ENCODE measurements at regions not wholly inside any gene's neighbourhood (a gene's known extent, or its start where the extent isn't known, plus 50 kb on each side); places are given as distances from the start of the nearest gene placed in this dataset.

DNA sequence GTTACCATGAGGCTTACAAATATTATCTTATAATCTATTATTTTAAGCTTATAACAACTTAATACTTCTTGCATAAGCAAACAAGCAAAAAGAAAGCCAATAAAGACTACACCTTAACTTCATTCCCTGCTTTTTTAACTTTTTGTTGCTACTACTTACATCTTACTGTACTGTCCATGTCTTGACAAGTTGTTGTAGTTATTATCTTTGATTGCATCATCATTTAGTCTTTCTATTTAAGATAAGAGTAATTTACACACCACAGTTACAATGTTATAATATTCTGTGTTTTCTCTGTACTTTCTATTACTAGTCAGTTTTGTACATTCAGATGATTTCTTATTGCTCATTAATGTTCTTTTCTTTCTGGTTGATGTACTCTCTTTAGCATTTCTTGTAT is 346.6 kb downstream of the SMARCA1 start:
- no peak for DNase-seq

DNA sequence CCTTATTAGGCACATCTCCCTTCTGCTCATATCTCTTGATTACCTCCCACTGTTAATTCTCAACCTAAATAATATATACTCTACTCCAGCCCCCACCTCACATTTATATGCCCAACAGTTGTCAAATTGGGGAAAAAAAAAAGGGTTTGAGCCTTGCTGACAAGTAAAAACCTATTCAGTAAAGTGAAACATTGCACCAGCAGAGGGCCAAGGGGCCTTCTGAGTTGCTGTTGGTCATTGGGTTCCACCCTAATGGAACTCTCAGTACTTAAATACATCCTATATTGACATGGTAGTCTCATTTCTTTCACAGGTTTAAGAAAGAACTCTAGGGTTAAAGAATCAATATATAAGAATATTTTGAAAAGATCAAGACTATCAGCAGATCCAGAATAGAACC is 362.2 kb downstream of the SMARCA1 start:
- DNase-seq = no peak

DNA sequence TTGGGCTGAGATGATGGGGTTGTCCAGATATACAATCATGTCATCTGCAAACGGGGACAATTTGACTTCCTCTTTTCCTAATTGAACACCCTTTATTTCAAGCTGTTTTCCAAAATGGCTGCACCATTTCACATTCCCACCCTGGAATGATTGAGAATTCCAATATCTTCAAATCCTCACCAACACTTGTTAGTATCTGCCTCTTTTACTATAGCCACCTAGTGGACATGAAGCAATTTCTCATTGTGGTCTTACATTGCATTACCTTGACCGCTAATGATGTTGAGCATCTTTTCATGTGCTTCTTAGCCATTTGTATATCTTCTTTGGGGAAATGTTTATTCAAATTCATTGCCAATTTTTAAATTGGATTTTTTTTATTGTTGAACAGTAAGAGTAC is 364.8 kb downstream of the SMARCA1 start:
- no peak for DNase-seq

DNA sequence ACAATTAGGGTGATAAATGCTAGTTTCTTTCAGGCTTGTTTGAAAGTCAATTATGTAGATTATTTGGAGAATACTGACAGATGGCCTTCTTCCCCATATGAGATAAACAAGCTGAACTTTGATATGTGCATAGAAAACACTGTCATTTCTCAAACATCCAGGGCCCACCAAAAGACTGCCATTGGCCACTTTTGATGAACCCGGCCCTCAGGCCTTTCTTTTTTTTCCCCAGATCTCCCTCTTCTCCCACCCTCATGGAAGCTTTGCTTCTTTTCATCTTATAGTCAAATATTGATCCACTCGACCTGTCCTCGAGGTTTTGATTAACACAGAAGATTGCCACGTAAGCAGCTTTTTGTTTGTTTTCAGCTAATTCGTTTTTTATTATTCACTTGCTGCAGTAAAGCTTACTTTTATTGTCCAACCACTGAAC is 377.4 kb downstream of the SMARCA1 start:
- no peak for DNase-seq

DNA sequence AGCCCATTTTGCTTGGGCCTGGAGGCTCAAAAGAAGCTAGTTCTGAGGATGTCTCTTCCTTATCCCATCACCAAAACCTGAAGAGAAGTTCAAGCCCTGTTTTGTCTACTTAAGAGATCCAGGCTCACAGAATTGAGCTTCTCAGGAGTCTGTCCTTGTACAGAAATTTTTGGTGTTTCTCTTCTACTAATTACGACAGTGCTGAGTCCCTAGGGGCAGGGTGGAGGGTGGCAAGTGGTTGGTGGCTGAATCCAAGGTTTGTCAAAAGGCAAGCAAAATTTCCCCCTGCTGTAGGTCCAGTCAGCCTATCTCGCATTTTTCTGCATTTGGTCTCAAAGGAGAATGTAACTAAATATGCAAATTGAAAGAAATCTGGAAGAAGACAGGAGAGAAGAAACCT is 377.9 kb downstream of the SMARCA1 start:
- no peak for DNase-seq

DNA sequence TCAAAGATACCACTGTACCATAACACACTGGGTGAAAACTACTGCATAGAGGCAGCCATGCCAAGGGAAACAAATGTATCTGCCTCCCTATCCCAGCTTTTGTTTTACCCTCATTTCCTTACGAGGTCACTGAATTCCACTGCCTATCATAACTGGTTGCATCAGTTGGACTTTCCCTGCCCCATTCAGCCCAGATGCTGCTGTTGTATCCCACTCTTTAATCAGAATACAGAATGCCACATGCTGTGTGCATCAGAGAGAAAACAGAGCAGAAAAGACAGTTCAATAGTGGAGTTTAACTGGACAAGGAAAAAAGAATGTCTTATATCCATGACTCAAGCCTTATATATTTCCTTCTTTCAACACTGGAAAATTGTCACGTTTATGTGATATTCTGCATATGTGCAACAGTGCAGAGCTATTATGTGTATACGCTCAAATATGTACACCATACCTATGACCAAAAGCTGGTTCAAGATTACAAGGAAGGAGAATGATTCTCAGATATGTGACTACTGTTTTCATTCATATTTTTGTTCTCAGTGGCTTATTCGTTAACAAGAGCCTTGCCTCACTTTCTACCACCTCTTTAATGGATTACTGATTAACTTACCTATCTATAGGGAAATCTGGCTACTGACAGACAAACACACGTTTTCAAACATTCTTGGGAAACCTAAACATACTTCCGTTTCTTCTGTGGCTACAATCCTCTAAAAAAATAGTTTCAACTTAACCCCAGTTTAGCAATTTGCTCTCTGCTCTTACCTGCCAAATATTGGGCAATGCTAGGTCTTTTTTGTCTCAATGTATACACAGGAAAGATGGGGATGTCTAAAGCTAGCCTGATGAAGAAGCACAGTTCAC is 378.9 kb downstream of the SMARCA1 start:
- no peak for DNase-seq

DNA sequence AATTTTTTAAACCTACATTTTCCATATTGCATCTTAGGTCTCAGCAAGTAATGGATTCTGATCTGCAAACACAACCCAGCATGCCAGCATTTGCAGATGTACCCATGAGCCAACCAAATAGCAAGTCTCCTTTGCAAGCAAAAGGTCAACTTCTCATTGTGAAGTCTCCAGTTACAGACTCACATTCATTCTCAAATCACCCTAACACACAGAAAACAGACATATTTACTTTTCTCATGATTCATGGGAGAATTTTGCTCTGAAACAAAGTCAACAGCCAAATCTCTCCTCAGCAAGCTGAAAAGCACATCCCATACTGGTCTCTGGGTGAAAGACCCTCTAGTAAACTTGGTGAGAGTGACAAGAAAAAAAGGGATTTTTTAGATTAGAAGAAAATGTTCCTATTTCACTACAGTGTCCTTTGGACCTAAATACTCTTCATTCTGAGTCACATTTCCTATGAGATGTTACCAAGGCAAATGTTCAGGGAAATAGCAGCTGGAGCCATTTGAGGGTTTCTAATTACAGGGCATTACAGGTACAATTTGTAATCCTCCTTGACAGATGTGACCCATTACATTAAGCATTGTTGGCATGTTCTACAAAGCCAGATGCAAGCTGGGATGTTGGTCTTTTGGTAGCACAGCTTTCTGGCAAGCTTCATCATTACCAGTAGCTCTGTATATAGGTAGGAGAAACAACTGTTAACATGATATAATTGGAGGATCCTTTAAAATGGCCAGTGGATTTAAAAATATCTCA is 383.3 kb downstream of the SMARCA1 start:
- no peak for DNase-seq

DNA sequence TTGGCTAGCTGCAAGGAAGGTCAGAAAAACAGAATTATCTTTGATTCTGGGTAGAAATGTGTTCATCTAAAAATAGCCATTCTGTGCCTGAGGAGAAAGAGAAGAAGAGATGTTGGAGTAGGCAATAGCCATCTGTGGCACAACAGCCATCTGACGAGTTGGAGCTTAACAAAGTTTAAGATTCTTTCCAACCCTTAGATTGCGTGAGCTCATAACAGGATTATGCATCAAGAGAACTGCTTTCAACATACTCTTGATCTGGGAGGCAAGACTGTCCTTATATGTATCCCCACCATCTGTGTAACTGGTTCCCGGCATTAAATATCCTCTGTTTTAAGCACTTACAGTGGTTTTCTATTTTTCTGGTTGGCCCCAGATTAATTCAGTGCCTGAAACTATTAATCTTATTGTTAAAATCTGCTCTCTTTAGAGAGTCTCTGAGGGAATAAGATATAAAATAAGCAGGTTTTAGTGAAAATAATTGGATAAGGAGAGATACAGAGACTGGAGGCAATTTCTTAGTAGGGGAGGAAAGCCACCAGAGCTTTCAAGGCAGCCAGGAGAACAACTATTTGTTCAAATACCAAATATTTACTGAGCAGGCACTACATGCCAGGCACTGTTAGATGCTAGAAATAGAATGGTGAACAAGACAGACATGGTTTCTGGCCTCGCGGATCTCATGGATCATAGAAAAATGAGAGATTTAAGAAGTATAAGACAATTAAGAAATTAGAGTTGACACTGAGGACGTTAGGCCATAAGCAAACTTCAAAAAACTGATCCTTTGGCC is 398.0 kb downstream of the SMARCA1 start:
- no peak for DNase-seq

DNA sequence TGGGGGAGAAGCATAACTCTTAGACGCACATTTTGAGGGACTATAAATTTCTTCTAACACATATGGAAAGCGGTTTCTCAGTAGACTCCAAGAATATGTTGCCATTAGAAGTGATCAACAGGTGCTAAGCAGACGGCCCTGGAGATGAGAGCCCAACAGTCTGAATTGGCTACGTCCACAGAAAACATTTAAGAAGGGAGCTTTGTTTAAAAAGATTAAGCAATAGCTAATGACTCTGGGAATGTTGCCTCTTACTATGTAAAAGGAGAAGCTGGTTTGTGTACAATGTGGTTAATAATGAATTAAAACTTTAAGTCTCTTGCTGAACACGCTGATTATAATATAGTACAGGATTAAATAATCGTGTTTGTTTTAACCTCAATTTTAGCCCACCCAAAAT is 399.5 kb downstream of the SMARCA1 start:
- DNase-seq = no peak

DNA sequence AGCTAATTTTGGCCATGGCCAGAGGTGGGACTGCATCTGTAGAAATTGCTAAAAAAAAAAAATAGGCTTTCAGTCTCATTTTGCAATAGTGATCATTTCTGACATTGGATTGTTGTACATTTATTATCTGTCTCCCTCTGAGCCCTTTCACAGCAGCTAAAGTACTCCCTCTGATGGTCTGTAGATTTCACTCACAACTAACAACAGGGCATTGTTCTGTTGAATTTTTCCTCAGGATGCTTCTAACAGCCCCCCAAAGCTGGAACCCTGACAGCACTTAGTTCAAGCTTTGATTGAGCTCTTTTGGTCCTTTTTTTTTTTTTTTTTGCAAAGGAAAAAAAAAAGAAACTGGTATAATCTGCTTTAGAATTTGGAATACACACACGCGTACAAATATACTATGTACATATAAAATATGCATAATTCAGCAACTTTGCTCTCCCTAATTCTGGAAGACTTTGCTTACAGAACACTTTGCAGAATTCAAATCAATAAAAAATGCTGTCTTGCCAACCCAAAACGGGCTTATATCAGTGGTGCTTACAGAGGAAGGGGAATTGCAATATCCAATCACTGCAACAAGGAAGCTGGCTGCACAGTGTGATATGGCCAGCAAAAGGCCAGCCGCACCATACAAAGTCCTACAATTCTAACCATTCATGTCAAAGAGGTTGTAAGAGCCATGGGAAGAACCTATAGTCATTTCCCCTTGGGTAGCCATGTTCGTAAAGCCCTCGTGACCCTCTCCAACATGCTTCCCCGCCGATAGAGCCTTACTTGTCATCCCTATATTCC is 406.4 kb downstream of the SMARCA1 start:
- DNase-seq = no peak

DNA sequence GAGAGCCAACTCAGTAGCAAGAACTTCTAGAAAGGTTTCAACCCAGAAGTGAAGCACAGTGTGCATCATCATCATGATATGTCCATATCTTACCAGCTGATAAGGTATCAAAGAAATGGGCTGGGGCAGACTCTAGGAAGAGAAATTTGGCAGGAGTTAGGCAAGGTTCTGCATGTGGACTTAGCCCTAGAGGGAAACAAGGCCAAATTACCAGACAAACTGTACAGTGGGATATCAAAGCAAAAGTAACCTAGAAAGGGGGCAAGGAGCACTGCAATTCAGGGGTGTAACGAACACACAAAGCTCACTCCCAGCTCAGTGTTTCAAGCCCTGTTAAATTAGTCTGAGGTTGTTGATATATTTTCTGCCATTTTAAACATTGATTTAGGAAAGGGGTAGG is 407.4 kb downstream of the SMARCA1 start:
- DNase-seq = no peak

DNA sequence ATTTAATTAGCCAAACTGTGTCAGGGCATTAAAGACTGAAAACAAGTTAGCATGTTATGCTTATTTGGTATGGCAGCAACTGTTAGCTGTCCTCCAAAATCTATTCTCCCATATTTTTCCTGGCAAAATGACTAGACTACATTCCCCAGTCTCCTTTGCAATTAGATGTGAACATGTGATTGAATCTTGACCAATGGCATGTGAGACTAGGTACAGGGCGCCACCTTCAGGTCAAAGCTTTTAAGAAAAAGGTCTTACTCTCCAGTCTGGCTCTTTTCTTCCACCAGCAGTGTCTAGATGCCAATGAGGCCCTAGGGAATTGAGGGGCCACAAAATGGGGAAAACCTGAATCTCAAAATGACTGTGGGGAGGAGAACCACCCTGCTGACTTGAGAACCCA is 408.2 kb downstream of the SMARCA1 start:
- no peak for DNase-seq

DNA sequence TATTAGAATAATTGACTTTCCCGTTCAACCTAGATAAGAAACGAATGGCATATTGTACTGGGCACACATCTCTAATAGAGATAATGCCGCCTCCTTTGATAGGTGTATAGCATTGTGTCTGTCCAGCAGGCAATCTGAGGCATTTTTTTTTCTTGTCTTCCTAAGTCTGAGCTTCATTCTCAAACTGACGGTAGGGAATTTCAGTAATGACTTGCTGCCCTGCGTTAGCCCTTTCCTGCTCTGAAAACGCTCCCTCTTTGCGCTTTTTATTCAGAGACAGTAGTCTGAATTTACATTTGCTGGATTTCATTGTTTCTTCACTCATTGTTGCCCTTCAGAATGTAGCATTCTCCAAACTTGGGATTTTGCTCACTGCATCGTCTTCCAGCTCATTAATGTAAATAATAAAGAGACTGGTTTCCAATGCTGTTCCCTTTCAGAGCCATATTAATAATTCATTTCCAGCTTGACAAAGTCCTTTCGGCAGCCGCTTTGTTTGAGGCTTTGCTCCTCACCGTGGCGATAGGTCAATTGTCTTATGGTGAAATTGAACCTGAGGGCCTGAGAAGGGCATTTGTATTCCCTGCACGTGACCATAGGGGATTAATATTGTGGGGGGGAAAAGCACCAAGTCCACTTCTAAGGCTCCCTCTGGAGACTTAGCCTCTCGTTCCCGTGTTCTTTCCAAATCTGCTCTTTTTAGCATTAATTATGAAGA is 412.1 kb downstream of the SMARCA1 start:
- DNase-seq = no peak

DNA sequence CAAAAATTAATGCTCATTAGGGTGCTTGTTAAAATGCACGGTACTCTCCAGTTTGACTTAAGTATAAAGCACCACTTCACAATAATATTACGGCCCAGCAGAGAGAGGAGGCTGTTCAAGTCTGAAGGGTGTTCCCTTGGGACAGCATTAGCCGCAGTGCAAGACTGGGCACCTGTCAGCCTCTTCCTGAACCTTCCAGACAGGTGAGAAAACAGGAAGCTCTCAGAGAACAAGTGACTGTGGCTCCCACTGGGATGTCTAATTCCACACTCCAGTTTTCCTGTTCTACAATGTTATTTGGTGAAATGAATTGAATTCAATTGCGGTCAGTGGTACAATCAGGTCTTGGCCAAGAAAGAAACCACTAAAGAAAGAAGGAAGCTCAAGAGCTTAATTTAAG is 414.4 kb downstream of the SMARCA1 start:
- DNase-seq = no peak

DNA sequence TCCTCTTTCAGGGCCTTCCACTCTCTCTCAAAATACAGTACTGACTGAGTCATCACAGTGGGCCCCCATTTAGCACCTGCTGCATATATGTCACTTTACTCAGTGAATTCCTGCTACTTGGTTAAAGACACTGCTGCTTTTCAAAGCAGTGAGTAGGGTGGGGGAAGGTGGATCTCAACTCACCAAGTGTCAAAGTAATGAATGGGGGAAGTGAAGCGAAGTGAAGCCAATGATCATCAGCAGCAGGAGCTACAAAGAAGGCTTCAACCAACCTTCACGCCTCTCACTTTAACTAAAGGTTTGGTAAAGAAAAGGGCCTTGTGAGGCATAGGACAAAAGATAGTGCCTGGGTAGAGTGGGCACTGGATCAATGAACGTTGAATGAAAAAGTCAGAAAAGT is 424.1 kb downstream of the SMARCA1 start:
- no peak for DNase-seq

DNA sequence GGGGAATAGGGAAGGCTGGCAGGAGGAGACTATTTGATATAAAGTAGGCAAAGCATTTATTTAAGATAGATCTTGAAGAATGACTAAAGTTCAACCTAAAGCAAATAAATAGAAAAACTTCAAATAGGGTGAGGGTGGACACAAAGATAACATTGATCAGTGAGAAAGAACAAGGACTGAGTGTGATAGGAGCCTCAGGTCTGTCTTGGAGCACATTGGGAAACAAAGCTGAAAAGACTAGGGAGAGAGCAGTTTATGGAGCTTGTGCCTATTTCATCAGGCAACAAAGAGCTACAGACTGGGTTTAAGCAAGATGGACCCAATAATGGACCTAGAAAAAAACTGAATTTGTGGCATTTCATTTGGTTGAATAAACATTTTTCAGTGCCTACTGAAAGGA is 425.6 kb downstream of the SMARCA1 start:
- no peak for DNase-seq

DNA sequence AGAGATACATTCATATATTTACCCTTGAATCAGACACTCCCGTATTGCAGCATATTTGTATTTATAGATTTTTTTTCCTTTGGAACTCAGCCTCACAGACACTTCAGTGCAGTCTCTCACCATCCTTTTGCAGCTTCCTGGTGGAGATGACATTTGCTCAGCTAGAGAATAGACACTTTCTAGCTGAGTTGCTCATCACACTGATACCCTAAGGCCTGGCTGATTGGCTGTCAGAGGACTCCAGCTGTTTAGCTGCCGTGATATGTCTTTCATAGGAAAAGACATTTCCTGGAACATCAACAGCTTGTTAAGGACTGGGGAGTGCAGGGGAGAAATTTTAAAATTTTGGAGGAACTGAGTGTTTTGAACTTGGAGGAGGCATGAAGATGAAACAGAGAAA is 429.6 kb downstream of the SMARCA1 start:
- DNase-seq = no peak

DNA sequence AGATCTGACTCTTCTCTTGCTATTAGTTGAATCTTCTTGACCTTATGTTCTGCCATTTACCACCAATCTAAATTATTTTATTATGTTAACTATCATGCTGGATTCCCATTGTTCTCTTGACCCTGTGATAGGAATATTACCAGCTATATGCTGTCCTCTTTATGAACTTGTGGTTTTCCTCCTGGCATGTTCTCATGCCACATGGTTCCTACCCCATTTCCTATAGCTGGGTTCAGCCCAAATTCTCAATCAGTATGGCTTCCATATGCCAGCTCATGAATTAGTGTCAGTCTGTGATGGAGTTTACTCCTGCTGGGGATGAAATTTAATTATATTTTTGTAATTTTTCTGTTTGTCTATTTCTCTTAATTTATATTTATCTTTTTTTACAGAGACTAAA is 430.5 kb downstream of the SMARCA1 start:
- DNase-seq = no peak

DNA sequence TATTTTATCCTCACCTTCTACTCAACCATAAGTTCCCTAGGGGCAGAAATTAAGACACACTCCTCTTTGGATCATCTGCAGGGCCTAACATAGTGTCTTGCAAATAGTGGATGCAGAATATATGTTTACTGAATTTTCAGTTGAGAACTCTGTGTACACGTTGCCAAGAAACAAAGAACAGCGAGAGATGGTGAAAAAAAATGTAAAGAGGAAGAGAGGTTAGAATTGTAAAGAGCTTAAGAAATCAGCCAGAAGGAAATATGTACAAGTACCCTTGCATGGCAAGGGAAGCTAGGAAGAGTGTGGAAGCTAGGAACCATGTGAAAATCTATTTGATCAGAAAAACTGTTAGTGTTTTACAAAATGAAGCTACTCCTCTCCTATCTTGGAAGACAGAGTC is 431.0 kb downstream of the SMARCA1 start:
- DNase-seq = no peak

DNA sequence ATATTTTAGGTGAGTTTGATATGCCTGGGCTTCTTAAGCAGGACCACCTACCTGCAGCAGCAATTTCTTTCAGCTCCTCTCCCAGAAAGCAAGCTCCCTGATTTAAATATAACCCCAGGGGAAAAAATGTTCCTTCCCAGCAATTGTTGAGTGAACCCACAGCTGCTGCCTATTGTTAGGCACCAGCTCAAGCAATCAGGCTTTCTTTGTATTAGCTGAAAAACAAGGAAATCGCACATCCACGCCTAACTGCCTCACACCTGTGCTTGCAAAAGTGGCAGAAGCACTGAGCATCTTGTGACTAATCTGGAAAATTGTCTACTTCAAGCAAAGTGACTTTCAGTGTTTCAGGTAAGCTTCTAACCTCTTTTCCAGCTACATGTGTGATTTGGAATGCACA is 432.2 kb downstream of the SMARCA1 start:
- no peak for DNase-seq

DNA sequence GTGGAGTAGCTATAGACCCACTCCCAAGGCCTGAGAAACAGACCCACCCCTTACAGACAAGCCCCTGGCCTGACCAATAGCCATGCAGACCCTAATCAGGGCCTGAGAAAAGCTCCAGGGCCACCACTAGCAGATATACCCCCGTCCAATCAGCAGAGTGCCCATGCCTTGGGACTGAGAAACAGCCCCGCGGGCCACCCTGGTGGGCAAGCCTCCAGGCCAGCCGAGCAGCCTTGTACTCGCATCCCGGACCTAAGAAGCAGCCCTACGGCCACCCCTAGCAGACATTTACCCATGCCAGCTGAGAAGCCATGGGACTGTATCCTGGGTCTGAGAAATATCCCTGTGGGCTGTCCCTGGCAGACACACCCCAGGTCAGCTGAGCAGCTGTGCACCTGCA is 436.5 kb downstream of the SMARCA1 start:
- DNase-seq = no peak

All from muscle of arm (tissue), 1 donor.